SK-N-SH (cell line): ENCODE measurements at regions not wholly inside any gene's neighbourhood (a gene's known extent, or its start where the extent isn't known, plus 50 kb on each side); places are given as distances from the start of the nearest gene placed in this dataset.
"Not testable (repeated sequence)": the region's sequence is repeated elsewhere in the genome, so short reads cannot be mapped to it uniquely, and the experiment has no call there.

Source experiments
- CTCF ChIA-PET: fragments of 300-600, 350-600 bp; formaldehyde crosslinking; extraction: SDS; loops from one replicate; lab custom pipeline; 2021; lab: Yijun Ruan, JAX
- POLR2A ChIA-PET: fragments of 350-600 bp; sonication (Branson Sonifier 250); formaldehyde crosslinking; extraction: SDS; loops from one replicate; lab custom pipeline; 2020; ENCODE audit warnings: antibody characterized with exemption, inconsistent platforms; lab: Yijun Ruan, JAX
- DNase-seq: peaks from one replicate; pipeline ENCODE4 v3.0.0; 2012
- H2AFZ ChIP-seq: fragments of 200-600 bp; sonication (generic); 2 replicates; pipeline ENCODE4 v1.8.1; 2016; ENCODE audit warnings: antibody characterized with exemption, mild to moderate bottlenecking, low read depth
- H3F3A ChIP-seq: fragments of 200-600 bp; sonication (generic); replicated peaks from 2 replicates; pipeline ENCODE3; 2016; ENCODE audit warnings: antibody characterized with exemption, mild to moderate bottlenecking; ENCODE audit not compliant: insufficient read depth
- H3K27ac ChIP-seq, 2 experiments: fragments of 200-500 bp in 1 of 2; fragments of 200-600 bp in 1 of 2; sonication (Bioruptor generic) in 1 of 2; sonication (generic), shearing (Covaris generic) in 1 of 2; 2 replicates each; pipeline versions ENCODE4 v1.5.1 to v1.6.1; 2014 to 2016; ENCODE audit warnings: low read depth in 2 of 2, inconsistent platforms in 1 of 2, low read length in 1 of 2, mild to moderate bottlenecking in 1 of 2, mixed read lengths in 1 of 2
- H3K27me3 ChIP-seq: fragments of 200-600 bp; sonication (generic), shearing (Covaris generic); 2 replicates; pipeline ENCODE4 v1.6.1; 2016; ENCODE audit warnings: mixed run types; ENCODE audit not compliant: insufficient read depth
- H3K36me3 ChIP-seq, 2 experiments: fragments of 200-500 bp in 1 of 2; fragments of 200-600 bp in 1 of 2; sonication (Bioruptor generic) in 1 of 2; sonication (generic) in 1 of 2; replicated peaks in 1 of 2; 2 replicates each; pipeline versions ENCODE3 to v1.5.1; 2014 to 2016; ENCODE audit warnings: low read length in 1 of 2, mild to moderate bottlenecking in 1 of 2; ENCODE audit not compliant: insufficient read depth in 2 of 2, control insufficient read depth in 1 of 2
- H3K4me1 ChIP-seq, 2 experiments: fragments of 200-500 bp in 1 of 2; fragments of 200-600 bp in 1 of 2; sonication (Bioruptor generic) in 1 of 2; sonication (generic), shearing (Covaris generic) in 1 of 2; 2 replicates each; pipeline versions ENCODE4 v1.5.1 to v1.6.1; 2014 to 2016; ENCODE audit warnings: low read depth in 1 of 2, low read length in 1 of 2, mixed run types in 1 of 2; ENCODE audit not compliant: insufficient read depth in 2 of 2, control insufficient read depth in 1 of 2
- H3K4me2 ChIP-seq: fragments of 200-600 bp; sonication (generic), shearing (Covaris generic); 2 replicates; pipeline ENCODE4 v1.6.1; 2017; ENCODE audit warnings: mixed run types
- H3K4me3 ChIP-seq, 2 experiments: fragments of 200-500 bp in 1 of 2; fragments of 200-600 bp in 1 of 2; sonication (Bioruptor generic) in 1 of 2; sonication (generic), shearing (Covaris generic) in 1 of 2; 2 replicates each; pipeline versions ENCODE4 v1.5.1 to v1.8.1; 2014 to 2016; ENCODE audit warnings: low read depth in 2 of 2, inconsistent platforms in 1 of 2, low read length in 1 of 2, mild to moderate bottlenecking in 1 of 2, mixed read lengths in 1 of 2, moderate library complexity in 1 of 2
- H3K79me2 ChIP-seq: fragments of 200-600 bp; sonication (generic); 2 replicates; pipeline ENCODE4 v1.8.1; 2017; ENCODE audit warnings: mild to moderate bottlenecking; ENCODE audit not compliant: insufficient read depth
- H3K9ac ChIP-seq: fragments of 200-600 bp; sonication (generic); 2 replicates; pipeline ENCODE4 v1.6.1; 2017; ENCODE audit warnings: mixed run types
- H3K9me2 ChIP-seq: fragments of 200-600 bp; sonication (generic); 2 replicates; pipeline ENCODE4 v1.6.1; 2017; ENCODE audit warnings: mixed run types
- H3K9me3 ChIP-seq: fragments of 200-600 bp; sonication (generic); 2 replicates; pipeline ENCODE4 v1.6.1; 2017; ENCODE audit warnings: mixed run types, mild to moderate bottlenecking, moderate library complexity
- H4K20me1 ChIP-seq: fragments of 200-600 bp; sonication (generic); 2 replicates; pipeline ENCODE4 v1.6.1; 2017; ENCODE audit warnings: mild to moderate bottlenecking, mixed run types; ENCODE audit not compliant: insufficient read depth
- CHD2 ChIP-seq: fragments of 150-350 bp; IDR thresholded peaks from 2 replicates; pipeline ENCODE4 v1.6.1; 2018; ENCODE audit warnings: low read length; ENCODE audit not compliant: partially characterized antibody
- ELF1 ChIP-seq: IDR thresholded peaks from 2 replicates; pipeline ENCODE4 v1.4.0; 2012
- EZH2phosphoT487 ChIP-seq: fragments of 200-600 bp; sonication (generic); IDR thresholded peaks from 2 replicates; pipeline ENCODE4 v1.6.1; 2017; ENCODE audit warnings: low read depth, mixed run types, mild to moderate bottlenecking, antibody characterized with exemption, moderate library complexity, borderline replicate concordance
- MEF2A ChIP-seq: IDR thresholded peaks from 2 replicates; pipeline ENCODE4 v1.4.0; 2012; ENCODE audit warnings: low read depth, borderline replicate concordance
- MXI1 ChIP-seq: IDR thresholded peaks from 2 replicates; pipeline ENCODE4 v1.6.1; 2012; ENCODE audit warnings: mild to moderate bottlenecking, low read depth, low read length, improper control_type of control experiment
- PBX3 ChIP-seq: IDR thresholded peaks from 2 replicates; pipeline ENCODE4; 2012
- RFX5 ChIP-seq: IDR thresholded peaks from 2 replicates; pipeline ENCODE4 v1.6.1; 2012; ENCODE audit warnings: mild to moderate bottlenecking, improper control_type of control experiment, low read length
- RXRA ChIP-seq: IDR thresholded peaks from 2 replicates; pipeline ENCODE4 v1.4.0; 2012; ENCODE audit warnings: low read depth, mild to moderate bottlenecking, borderline replicate concordance
- TCF12 ChIP-seq: IDR thresholded peaks from 2 replicates; pipeline ENCODE4 v1.4.0; 2012
- USF1 ChIP-seq: IDR thresholded peaks from 2 replicates; pipeline ENCODE4 v1.4.0; 2012; ENCODE audit warnings: low read depth, borderline replicate concordance
- WGBS: methylation state at CpG from one replicate; pipeline ENCODE4 v1.1.6; 2017; ENCODE audit warnings: low lambda C conversion rate; 5-methylcytosine and 5-hydroxymethylcytosine counted together

GRCh38 chr21:10428981-10429534, 92.3 kb upstream of the TPTE start:
- H3K9me3 ChIP-seq, H3K9me2 ChIP-seq, H3K27me3 ChIP-seq, CTCF ChIA-PET, H3K36me3 ChIP-seq, H3K4me2 ChIP-seq, H4K20me1 ChIP-seq, H3K9ac ChIP-seq, H3K79me2 ChIP-seq, H3F3A ChIP-seq, POLR2A ChIA-PET, H2AFZ ChIP-seq, H3K4me3 ChIP-seq, DNase-seq, H3K27ac ChIP-seq, H3K4me1 ChIP-seq: not testable (repeated sequence)
- 0% methylated on average over 1 of the region's 1 CpG for WGBS

GRCh38 chr21:10430005-10430404, 91.4 kb upstream of the TPTE start:
- Histone ChIP-seq H3K9ac (no peak overlapping the region), H3K9me3 (no peaks in the 10 kb centered on the region; the same call in 1 of the 2 replicates), H3K27ac (no peak overlapping the region), H3K4me1 (no peaks in the 10 kb centered on the region), H2AFZ (no peak overlapping the region), H3K4me2 (no peak overlapping the region), H3F3A (no peaks in the 10 kb centered on the region), H3K79me2 (no peaks in the 10 kb centered on the region), H3K27me3 (no peaks in the 10 kb centered on the region), H3K36me3 (no peaks in the 10 kb centered on the region), H4K20me1 (no peaks in the 10 kb centered on the region), H3K9me2 (no peaks in the 10 kb centered on the region), H3K4me3 (no peak overlapping the region)
- CTCF ChIA-PET = no interaction called here
- POLR2A ChIA-PET = no interaction called here
- TF ChIP-seq RXRA (no peak), CHD2 (no peak), MEF2A (no peak), ELF1 (no peak), EZH2phosphoT487 (no peak), MXI1 (no peak), PBX3 (no peak), USF1 (no peak), RFX5 (no peak), TCF12 (no peak)
- peak; percentile 4 for DNase-seq
- 0% methylated on average over 1 of the region's 1 CpG for WGBS

- H3K27ac ChIP-seq, H3K36me3 ChIP-seq, CTCF ChIA-PET, POLR2A ChIA-PET, H2AFZ ChIP-seq, H3K4me3 ChIP-seq, H3K9me3 ChIP-seq, H3K9me2 ChIP-seq, DNase-seq, H3F3A ChIP-seq, H3K27me3 ChIP-seq, H3K9ac ChIP-seq, H3K4me1 ChIP-seq, H4K20me1 ChIP-seq, H3K4me2 ChIP-seq, H3K79me2 ChIP-seq: not testable (repeated sequence)
- WGBS = 2% methylated on average over 6 of the region's 6 CpGs
Observed at GRCh38 chr21:10431995-10432394, 89.4 kb upstream of the TPTE start.

GRCh38 chr21:10432456-10432855, 88.9 kb upstream of the TPTE start:
- H3K9me2 ChIP-seq, H3K9ac ChIP-seq, H3K27ac ChIP-seq, H2AFZ ChIP-seq, H3K36me3 ChIP-seq, H3K4me2 ChIP-seq, POLR2A ChIA-PET, H3K4me1 ChIP-seq, H3K27me3 ChIP-seq, DNase-seq, H3K9me3 ChIP-seq, H3K4me3 ChIP-seq, H3F3A ChIP-seq, CTCF ChIA-PET, H4K20me1 ChIP-seq, H3K79me2 ChIP-seq: not testable (repeated sequence)

GRCh38 chr21:10437977-10438376, 83.4 kb upstream of the TPTE start:
- H3F3A ChIP-seq, H3K36me3 ChIP-seq, H3K4me1 ChIP-seq, H3K4me2 ChIP-seq, H3K27me3 ChIP-seq, H3K9me2 ChIP-seq, H4K20me1 ChIP-seq, H3K27ac ChIP-seq, H3K4me3 ChIP-seq, H2AFZ ChIP-seq, DNase-seq, CTCF ChIA-PET, H3K79me2 ChIP-seq, H3K9ac ChIP-seq, POLR2A ChIA-PET: not testable (repeated sequence)
- peaks cover 14% of the 10 kb centered on the region; the same call in 1 of the 2 replicates for H3K9me3 ChIP-seq
- 2% methylated on average over 4 of the region's 4 CpGs for WGBS
